ENCODE measurements at regions not wholly inside any gene's neighbourhood (a gene's known extent, or its start where the extent isn't known, plus 50 kb on each side); places are given as distances from the start of the nearest gene placed in this dataset.

- WGBS: 70% methylated on average over 5 of the region's 5 CpGs
- no peak overlapping the region for H3K27ac ChIP-seq (ENCODE audit: low read depth in 1 of 2, low read length in 2 of 2)
- no peak for DNase-seq (ENCODE audit: low spot score)
Observed at GRCh38 chr5:124596595-124597421, 149.6 kb downstream of the ZNF608 start.

GRCh38 chr5:124593952-124594351, 152.5 kb downstream of the ZNF608 start:
- no peak for DNase-seq (ENCODE audit: low spot score)
- Histone ChIP-seq H3K4me1 (ENCODE audit: control insufficient read depth in 4 of 4, insufficient read depth in 4 of 4, low read length in 3 of 4) (peaks cover 0 to 1% (median under 1%) of the 10 kb centered on the region in 4 donors), H3K9ac (ENCODE audit: low read depth in 1 of 2, low read length in 2 of 2) (no peak overlapping the region), H3K27ac (ENCODE audit: low read depth in 1 of 2, low read length in 2 of 2) (no peak overlapping the region), H3K4me3 (ENCODE audit: low read depth in 1 of 3, low read length in 3 of 3) (no peak overlapping the region), H3K27me3 (ENCODE audit: control insufficient read depth in 4 of 4, insufficient read depth in 4 of 4, low read length in 3 of 4) (no peaks in the 10 kb centered on the region), H3K36me3 (ENCODE audit: control insufficient read depth in 4 of 4, insufficient read depth in 3 of 4, low read depth in 1 of 4, low read length in 3 of 4) (no peaks in the 10 kb centered on the region), H3K9me3 (ENCODE audit: control insufficient read depth in 4 of 4, low read length in 3 of 4) (no peaks in the 10 kb centered on the region)
- WGBS: 96% methylated on average over 1 of the region's 1 CpG
- TF ChIP-seq FOXA2 (IDR thresholded peaks at IDR 0.05): no peak
- no peak for TF ChIP-seq YY1 (IDR thresholded peaks at IDR 0.05)
- no peak for TF ChIP-seq ZBTB33 (IDR thresholded peaks at IDR 0.05)
- TF ChIP-seq JUND (IDR thresholded peaks at IDR 0.05): no peak
- no peak for TF ChIP-seq SP1 (IDR thresholded peaks at IDR 0.05)
- no peak for TF ChIP-seq HNF4A (conservative IDR thresholded peaks at IDR 0.05)
- TF ChIP-seq HNF4G (IDR thresholded peaks at IDR 0.05): no peak
- TF ChIP-seq EGR1 (IDR thresholded peaks at IDR 0.05; ENCODE audit: low read depth in 2 of 2): no peak

More at GRCh38 chr5:124596595-124597421, 149.6 kb downstream of the ZNF608 start:
- H3K4me3 ChIP-seq (ENCODE audit: low read depth in 1 of 3, low read length in 3 of 3): no peak overlapping the region
- TF ChIP-seq CTCF (IDR thresholded peaks at IDR 0.05; ENCODE audit: low read depth, low read length, missing input control) (no peak), JUND (IDR thresholded peaks at IDR 0.05) (peak; percentile 30 to 61)
- H3K4me1 ChIP-seq (ENCODE audit: control insufficient read depth in 4 of 4, insufficient read depth in 4 of 4, low read length in 3 of 4): peaks cover 3 to 13% (median 13%) of the 10 kb centered on the region in 4 donors
- H3K9me3 ChIP-seq (ENCODE audit: control insufficient read depth in 4 of 4, low read length in 3 of 4): no peaks in the 10 kb centered on the region
- H3K36me3 ChIP-seq (ENCODE audit: control insufficient read depth in 4 of 4, insufficient read depth in 3 of 4, low read depth in 1 of 4, low read length in 3 of 4): no peaks in the 10 kb centered on the region
- H3K9ac ChIP-seq (ENCODE audit: low read depth in 1 of 2, low read length in 2 of 2): no peak overlapping the region
- H3K27me3 ChIP-seq (ENCODE audit: control insufficient read depth in 4 of 4, insufficient read depth in 4 of 4, low read length in 3 of 4): no peaks in the 10 kb centered on the region

GRCh38 chr5:124592891-124593290, 153.5 kb downstream of the ZNF608 start:
- DNase-seq (ENCODE audit: low spot score): no peak
- Histone ChIP-seq H3K9me3 (ENCODE audit: control insufficient read depth in 4 of 4, low read length in 3 of 4) (no peaks in the 10 kb centered on the region), H3K36me3 (ENCODE audit: control insufficient read depth in 4 of 4, insufficient read depth in 3 of 4, low read depth in 1 of 4, low read length in 3 of 4) (no peaks in the 10 kb centered on the region), H3K4me3 (ENCODE audit: low read depth in 1 of 3, low read length in 3 of 3) (no peak overlapping the region), H3K9ac (ENCODE audit: low read depth in 1 of 2, low read length in 2 of 2) (no peak overlapping the region), H3K27me3 (ENCODE audit: control insufficient read depth in 4 of 4, insufficient read depth in 4 of 4, low read length in 3 of 4) (no peaks in the 10 kb centered on the region), H3K27ac (ENCODE audit: low read depth in 1 of 2, low read length in 2 of 2) (no peak overlapping the region), H3K4me1 (ENCODE audit: control insufficient read depth in 4 of 4, insufficient read depth in 4 of 4, low read length in 3 of 4) (no peaks in the 10 kb centered on the region)
- WGBS: over 99% methylated on average over 2 of the region's 2 CpGs
- no peak for TF ChIP-seq JUND (IDR thresholded peaks at IDR 0.05)
- no peak for TF ChIP-seq FOXA1 (IDR thresholded peaks at IDR 0.05)
- no peak for TF ChIP-seq EGR1 (IDR thresholded peaks at IDR 0.05; ENCODE audit: low read depth in 2 of 2)
- TF ChIP-seq TAF1 (conservative IDR thresholded peaks at IDR 0.05): no peak
- TF ChIP-seq RAD21 (IDR thresholded peaks at IDR 0.05): no peak
- TF ChIP-seq SP1 (IDR thresholded peaks at IDR 0.05): no peak
